Germinal center (tissue), 1 donor: ENCODE measurements at regions not wholly inside any gene's neighbourhood (a gene's known extent, or its start where the extent isn't known, plus 50 kb on each side); places are given as distances from the start of the nearest gene placed in this dataset.
"Not testable (repeated sequence)": the region's sequence is repeated elsewhere in the genome, so short reads cannot be mapped to it uniquely, and the experiment has no call there.

Experiments
- DNase-seq: peaks from one replicate; pipeline ENCODE4 v3.0.0; 2012; ENCODE audit warnings: mixed read lengths, low spot score

DNA sequence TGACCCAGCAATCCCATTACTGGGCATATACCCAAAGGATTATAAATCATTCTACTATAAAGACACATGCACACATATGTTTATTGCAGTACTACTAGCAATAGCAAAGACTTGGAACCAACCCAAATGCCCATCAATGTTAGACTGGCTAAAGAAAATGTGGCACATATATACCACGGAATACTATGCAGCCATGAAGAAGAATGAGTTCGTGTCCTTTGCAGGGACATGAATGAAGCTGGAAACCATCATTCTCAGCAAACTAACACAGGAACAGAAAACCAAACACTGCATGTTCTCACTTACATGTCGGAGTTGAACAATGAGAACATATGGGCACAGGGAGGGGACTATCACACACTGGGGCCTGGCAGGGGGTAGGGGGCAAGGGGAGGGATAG, 183.0 kb downstream of the HACE1 start:
- DNase-seq, result not testable (repeated sequence)

DNA sequence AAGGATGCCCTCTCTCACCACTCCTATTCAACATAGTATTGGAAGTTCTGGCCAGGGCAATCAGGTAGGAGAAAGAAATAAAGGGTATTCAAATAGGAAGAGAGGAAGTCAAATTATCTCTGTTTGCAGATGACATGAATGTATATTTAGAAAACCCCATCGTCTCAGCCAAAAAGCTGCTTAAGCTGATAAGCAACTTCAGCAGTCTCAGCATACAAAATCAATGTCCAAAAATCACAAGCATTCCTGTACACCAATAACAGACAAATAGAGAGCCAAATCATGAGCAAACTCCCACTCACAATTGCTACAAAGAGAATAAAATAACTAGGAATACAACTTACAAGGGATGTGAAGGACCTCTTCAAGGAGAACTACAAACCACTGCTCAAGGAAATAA, 184.6 kb downstream of the HACE1 start:
- DNase-seq, result not testable (repeated sequence)

DNA sequence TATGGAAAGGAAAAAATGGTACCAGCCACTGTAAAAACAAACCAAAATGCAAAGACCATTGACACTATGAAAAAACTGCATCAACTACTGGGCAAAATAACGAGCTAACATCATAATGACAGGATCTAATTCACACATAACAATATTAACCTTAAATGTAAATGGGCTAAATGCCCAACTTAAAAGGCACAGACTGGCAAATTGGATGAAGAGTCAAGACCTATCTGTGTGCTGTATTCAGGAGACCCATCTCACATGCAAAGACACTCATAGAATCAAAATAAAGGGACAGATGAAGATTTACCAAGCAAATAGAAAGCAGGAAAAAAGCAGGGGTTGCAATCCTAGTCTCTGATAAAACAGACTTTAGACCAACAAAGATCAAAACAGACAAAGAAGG, 186.6 kb downstream of the HACE1 start:
- DNase-seq, result not testable (repeated sequence)

DNA sequence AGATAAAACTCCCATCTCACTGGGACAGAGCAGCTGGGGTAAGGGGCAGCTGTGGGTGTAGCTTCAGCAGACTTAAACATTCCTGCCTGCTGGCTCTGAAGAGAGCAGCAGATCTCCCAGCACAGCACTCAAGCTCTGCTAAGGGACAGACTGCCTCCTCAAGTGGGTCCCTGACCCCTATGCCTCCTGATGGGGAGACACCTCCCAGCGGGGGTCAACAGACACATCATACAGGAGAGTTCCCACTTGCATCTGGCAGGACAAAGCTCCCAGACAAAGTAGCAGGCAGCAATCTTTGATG, 188.2 kb downstream of the HACE1 start:
- not testable (repeated sequence) for DNase-seq

DNA sequence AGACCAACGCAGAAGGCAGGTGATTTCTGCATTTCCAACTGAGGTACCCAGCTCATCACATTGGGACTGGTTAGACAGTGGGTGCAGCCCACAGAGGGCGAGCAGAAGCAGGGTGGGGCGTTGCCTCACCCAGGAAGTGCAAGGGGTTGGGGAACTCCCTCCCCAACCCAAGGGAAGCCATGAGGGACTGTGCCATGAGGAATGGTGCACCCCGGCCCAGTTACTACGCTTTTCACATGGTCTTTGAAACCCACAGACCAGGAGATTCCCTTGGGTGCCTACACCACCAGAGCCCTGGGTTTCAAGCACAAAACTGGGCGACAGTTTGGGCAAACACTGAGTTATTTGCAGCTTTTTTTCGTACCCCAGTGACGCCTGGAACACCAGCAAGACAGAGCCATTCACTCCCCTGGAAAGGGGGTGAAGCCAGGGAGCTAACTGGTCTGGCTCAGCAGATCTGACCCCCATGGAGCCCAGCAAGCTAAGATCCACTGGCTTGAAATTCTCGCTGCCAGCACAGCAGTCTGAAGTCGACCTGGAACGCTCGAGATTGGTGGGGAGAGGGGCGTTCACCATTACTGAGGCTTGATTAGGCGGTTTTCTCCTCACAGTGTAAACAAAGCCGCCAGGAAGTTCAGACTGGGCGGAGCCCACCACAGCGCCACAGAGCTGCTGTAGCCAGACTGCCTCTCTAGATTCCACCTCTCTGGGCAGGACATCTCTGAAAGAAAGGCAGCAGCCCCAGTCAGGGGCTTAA, 188.7 kb downstream of the HACE1 start:
- not testable (repeated sequence) for DNase-seq

DNA sequence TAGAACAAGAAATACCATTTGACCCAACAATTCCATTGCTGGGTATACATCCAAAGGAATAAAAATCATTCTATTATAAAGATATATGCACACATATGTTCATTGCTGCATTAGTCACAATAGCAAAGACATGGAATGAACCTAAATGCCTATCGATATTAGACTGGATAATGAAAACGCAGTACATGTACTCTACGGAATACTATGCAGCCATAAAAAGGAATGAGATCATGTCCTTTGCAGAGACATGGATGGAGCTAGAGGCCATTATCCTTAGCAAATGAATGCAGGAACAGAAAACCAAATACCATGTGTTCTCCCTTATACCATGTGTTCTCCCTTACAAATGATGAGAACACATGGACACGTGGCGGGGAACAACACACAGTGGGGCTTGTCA, 190.2 kb downstream of the HACE1 start:
- DNase-seq, result no peak

DNA sequence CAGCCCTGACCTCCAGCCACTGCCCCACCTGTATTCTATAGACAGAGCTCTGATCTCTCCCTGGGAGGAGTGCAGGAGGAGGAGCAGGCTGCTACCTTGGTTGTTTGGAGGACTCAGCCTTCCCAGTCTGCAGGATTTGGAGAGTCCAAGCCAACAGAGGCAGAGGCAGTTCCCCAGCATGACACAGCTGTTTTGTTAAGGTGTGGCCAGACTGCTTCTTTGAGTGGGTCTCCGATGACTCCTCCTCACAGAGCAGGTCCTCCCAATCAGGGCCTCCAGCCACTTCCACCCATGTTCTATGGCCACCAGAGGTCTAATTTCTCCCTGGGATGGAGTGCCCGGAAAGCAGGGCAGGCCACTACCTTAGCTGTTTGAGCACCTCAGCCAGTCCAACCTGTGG, 203.5 kb downstream of the HACE1 start:
- DNase-seq, result no peak

DNA sequence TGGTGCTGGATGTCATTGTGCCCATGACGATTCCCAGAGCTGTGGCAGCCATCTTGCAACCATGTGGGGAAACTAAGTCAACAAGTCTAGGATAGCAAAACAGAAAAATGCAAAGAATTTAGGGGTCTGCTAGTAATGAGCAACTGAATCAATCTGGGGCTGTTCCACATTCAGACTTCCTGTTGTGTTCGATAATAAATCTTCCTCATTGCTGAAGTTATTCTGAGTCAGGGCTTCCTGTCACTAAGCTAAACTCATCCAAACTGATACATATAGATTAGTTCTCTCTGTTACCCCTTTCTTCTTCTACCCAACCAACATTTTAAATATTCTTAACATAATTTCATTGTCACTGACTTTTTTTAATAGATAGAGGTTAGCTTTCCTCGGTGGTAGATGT, 205.9 kb downstream of the HACE1 start:
- no peak for DNase-seq

DNA sequence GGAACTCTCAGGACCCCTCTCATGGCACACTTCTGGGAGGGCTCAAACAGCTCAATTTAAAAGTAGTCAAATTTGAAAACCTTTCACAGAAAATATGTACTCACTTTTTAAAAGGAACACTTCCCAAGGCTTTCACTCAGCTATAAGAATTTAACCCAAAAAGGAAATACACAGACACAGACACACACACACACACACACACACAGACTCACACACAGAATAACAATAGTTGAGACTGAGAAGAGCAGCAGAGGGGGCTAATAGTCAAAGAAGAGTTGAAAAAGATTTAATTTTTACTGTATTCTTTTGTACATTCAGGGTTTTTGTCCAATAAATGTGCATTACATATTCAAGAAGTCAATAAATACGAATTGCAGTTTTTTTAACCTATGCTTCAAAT, 211.4 kb downstream of the HACE1 start:
- DNase-seq, result no peak

DNA sequence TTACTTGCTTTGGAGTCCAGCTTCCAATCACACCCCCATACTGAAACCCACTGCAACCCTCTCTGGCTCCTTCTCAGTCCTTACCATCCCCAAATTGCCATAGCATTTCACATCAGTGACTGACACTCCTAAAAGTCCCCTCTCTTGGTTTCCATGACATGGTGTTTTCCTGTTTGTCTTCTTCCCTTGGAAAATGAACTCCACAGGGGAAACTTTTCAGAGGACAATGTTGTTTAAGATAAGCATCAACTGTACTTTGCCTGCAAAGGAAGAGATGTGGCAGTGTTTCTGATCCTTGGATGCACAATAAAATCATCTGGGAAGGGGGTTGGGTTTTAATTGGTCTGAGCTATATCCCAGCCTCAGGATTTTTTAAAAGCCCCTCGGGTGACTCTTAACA, 214.9 kb downstream of the HACE1 start:
- DNase-seq, result no peak

DNA sequence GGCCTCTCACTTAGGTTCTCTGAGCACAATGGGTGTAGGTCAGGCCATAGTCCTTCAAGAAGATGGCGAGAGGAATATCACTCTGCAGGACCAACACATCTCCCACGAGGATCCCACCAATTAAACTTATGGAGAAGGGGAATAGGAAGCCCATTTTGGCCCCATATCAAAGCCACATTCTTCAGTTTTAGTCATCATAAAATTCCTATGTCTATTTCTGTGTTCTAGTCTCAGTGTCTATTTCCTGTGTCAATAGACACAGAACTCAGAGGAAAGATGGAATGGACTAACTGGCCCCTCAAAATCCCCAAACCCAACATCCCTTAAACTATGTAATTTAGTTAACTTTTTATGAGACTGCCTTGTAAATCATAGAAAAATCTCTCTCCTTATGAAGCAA, 216.8 kb downstream of the HACE1 start:
- no peak for DNase-seq

DNA sequence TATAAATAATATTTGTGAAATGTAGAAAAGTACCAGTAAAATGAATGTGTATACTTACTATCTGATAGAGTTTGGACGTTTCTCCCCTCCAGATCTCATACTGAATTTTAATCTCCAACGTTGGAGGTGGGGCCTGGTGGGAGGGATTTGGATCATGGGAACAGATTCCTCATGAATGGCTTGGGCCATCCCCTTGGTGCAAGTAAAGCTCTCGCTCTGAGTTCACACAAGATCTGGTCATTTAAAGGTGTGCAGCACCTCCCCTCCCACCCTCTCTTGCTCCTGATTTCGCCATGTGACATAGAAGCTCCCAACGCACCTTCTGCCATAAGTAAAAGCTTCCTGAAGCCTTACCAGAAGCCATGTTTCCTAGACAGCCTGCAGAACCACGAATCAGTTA, 219.0 kb downstream of the HACE1 start:
- DNase-seq, result no peak

DNA sequence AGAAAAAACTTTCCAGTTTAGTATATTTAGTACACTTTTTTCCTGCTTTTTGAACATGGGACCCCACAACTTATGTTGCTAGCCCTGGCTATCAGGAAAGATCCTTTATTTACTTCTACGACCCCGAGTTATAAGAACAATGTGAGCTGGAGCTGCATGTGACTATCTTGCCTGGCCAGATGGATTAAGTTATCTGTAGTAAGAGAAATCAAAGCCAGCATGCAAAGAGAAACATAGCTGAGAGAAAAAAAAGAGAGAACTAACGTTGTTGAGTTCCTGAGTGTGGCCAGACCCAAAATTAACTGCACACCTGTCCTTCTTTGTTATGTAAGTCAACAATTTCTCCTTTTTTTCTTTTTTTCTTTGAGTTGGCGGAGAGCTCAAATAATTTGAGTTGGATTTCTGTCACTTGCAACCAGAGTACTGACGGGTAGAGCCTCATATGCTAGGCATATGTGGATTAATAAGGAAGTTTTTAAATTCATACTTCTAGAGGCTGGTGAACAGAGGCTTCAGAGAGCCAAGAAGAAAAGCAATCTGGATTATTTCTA, 219.5 kb downstream of the HACE1 start:
- DNase-seq, result no peak

DNA sequence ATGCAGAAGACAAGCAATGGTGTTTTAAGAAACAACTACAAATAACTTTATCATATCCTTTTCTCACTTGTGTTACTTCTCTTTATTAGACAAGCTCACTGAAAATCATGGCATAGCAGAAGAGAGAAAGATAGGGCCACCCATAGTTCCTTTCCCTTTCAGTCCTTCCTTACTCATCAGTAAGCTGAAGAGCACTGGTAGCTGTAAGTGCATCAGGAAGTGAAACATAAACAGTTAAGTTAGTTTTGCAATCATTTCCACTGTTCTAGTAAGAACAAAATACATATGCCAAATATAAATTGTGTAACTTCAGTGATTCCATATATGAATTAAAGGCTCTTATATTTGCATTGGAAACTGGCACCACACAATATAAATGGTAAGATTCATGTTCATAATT, 220.1 kb downstream of the HACE1 start:
- no peak for DNase-seq

DNA sequence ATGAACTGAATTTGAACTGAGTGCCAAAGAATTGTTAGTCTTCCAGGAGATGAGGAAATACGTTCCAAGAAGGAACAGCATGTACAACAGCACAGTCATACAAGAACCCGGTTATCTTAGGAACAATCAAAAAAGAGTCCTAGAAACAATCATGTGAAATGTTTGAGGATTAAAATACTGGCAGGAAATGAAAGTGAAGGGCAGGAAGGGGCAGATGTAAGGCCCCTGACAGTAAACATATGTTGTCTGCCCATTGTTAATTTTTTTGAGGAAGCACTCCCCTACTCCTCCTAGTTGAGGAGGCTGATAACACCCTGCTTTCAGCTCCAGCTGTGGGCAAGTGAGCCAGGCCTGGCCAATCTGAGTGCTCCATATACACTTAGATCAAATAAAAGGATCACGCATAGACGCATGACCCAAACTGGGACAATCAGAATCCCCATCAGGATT, 220.9 kb downstream of the HACE1 start:
- DNase-seq, result no peak

DNA sequence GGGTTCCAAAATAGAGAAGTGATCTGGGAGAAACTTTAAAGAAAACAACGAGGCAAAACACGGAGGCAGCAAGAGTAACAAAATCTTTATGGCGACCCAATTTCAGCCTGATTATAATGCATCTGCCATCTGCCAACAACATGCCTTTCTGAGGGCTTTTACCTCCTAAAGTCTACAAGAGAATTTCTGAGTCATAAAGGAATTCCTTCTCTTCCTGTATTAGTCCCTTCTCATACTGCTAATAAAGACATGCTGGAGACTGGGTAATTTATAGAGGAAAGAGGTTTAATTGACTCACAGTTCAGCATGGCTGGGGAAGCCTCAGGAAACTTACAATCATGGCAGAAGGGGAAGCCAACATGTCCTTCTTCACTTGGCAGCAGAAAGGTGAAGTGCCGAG, 226.6 kb downstream of the HACE1 start:
- DNase-seq, result no peak

DNA sequence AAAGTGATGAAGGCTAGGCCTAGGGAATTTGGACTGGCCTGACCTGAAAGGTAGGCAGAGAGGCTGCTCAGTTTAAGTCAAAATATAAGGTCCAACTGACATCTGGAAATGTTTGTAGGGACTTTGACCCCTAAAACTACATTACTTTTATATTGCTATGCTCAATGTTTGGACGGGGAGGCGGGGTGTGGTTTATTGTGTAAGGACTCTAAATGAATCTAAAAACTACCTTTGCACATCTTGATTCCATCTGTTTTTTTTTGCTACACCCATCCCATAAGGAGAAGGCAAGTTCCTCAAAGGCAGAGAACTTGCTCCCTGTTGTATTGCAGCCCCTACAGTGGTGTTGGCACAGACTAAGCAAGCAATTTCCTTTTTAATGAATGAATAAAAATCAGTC, 227.1 kb downstream of the HACE1 start:
- no peak for DNase-seq

DNA sequence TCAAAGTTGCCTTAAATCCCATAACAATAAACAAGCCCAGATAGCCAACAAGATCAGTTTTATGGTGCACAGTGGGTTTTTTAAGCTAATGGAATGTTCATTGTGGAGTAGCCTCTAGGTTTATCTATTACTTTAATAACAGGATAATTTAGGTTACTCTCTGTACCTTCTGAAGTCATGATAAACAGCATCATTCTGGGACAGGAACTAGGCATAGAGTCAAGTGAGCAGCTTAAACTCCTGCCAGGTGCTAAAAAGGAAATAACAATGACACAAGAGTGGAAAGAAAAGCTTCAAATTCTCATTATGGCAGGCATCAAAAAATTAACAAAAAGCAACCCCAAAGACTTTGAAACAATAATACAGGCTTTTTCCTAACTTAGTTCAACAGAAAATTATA, 228.8 kb downstream of the HACE1 start:
- DNase-seq, result no peak

DNA sequence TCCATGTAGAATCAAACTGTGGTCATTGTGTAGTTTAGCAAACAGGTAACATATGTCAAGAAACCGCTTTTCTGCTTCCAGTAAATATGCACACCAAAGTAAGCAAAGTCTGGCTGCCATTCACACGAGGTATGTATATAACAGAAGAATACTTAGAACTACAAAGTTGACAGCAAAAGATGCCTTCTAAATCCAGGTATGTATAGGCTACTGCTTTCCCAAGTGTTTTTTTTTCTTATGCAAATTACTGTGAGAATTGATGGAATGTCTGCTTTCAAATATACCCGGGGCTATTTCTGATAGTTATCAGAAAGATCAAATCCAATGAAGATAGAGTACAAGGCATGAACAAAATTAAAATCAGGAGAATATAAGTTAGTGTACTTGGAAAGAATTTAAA, 229.2 kb downstream of the HACE1 start:
- no peak for DNase-seq

DNA sequence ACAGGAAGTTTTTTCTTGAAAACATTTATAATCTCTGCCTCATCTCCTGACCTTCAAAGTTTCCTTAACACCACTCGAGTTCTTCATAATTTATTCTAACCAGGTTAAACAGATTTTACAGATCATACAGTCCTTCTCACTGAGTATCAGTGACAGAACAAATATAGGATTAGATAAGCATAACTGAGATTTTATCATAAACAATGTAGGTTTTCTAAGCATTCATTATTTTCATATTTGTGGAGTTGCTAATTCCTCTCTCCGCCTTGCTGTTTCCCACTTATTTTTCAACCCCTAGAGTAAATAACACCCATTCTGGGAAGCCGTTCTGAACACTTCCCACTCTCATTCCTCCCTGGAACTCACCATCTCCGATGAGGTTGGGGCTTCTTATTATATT, 229.9 kb downstream of the HACE1 start:
- no peak for DNase-seq

DNA sequence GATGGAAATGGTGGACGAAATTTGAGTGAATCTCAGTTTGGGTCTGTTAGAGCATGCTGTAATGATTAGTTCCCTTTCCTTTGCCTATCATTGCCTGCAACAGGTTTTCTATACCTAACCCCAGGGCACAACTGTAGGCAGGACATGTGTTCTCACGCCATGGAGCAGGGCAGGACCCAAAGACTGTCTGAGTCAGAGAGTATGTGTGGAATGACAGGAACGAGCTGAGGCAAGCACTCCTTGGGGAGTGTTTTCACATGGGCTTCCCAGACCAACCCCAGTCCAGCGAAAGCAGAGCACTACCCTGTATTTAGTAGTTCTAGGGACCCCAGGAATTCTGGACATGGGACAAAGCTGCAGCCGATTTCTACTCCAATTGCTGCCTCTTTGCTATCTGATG, 234.2 kb downstream of the HACE1 start:
- DNase-seq, result no peak

DNA sequence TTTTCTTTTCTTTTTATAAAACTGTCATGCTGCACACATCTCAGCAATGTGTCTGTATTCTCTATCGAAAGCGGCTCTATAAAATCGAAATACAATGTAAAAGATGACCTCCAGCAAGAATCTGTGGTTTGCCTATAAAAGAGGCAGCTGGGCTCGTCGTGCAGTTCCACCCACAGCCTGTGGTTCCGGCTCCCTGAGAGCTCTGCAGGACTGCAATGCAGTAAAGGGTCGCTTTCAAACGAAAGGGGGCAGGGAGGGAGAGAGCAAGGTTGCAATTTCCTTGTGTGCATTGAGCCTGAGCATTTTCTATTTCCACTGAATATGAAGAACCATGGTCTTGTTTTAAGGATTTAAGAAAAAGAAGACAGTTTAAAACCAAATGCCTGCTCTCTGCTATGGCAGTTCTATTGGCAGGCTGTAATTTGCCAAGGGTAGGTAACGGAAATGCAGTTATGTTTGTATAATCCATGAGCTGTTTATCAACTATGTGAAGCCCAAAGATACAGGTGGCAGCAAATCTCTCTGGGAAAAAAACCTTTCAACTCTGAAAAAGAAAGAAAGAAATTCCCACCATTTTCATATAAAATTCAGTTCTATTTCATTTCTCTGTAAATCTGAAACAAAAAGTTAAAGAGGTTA, 236.5 kb downstream of the HACE1 start:
- no peak for DNase-seq

DNA sequence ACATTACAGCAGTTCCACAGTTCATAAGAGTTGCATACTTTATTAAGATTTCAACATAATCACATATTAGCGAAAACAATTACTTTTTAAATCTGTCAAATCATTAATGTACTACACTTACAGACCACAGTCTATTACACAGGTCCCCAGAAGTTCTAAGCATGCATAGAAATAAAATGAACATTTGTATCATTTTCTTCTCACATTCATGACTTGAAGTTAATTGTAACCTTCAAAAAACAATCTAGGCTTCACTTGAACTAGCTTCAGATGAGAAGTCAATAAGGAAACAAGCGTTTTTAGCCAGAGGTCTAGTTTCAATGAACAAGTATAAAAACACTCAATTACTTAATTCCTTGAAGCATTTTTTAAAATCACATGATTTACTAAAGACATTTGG, 238.3 kb downstream of the HACE1 start:
- no peak for DNase-seq

DNA sequence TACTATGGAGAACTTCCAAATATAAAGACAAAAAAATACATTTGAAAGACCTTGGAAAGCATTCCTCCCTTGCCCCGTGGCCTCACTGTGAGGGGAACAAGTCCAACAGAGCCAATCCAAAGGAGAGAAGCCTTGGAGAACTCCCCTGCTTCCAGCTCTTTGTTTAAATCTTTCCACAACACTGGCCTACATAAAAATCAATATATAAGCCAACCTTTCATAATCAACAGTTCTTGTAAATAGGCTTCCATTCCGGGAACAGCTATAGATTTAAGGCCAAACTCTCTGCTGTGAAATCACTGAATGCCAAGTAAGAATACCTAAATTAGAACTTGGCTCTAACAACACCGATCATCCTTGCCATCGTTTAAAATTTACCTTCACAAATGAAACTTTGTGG, 242.1 kb downstream of the HACE1 start:
- no peak for DNase-seq
